ENCODE measurements at regions not wholly inside any gene's neighbourhood (a gene's known extent, or its start where the extent isn't known, plus 50 kb on each side); places are given as distances from the start of the nearest gene placed in this dataset.

- TF ChIP-seq ZNF607 (CRISPR knock-in tag; IDR thresholded peaks at IDR 0.05; ENCODE audit: borderline replicate concordance) (no peak), EED (CRISPR knock-in tag; IDR thresholded peaks at IDR 0.05) (no peak), ZNF839 (CRISPR knock-in tag; IDR thresholded peaks at IDR 0.05; ENCODE audit: borderline replicate concordance) (0 out of 2 replicates have a peak, but pooled peaks have one; percentile 47), ZSCAN29 (CRISPR knock-in tag; conservative IDR thresholded peaks at IDR 0.05) (no peak), HDAC2 (CRISPR knock-in tag; IDR thresholded peaks at IDR 0.05) (peak; percentile 75), PITX1 (CRISPR knock-in tag; IDR thresholded peaks at IDR 0.05) (peak; percentile 68), ZBTB46 (CRISPR knock-in tag; IDR thresholded peaks at IDR 0.05; ENCODE audit: borderline replicate concordance) (no peak), ZSCAN30 (CRISPR knock-in tag; IDR thresholded peaks at IDR 0.05) (no peak), THRA (CRISPR knock-in tag; IDR thresholded peaks at IDR 0.05; ENCODE audit: borderline replicate concordance) (peak; percentile 55; the same call in 1 of the 2 replicates), MEIS1 (CRISPR knock-in tag; IDR thresholded peaks at IDR 0.05; ENCODE audit: borderline replicate concordance) (0 out of 2 replicates have a peak, but pooled peaks have one; percentile 79), GPBP1L1 (CRISPR knock-in tag; IDR thresholded peaks at IDR 0.05) (no peak), SNAPC5 (CRISPR knock-in tag; IDR thresholded peaks at IDR 0.05; ENCODE audit: borderline replicate concordance) (no peak), NRL (CRISPR knock-in tag; IDR thresholded peaks at IDR 0.05; ENCODE audit: borderline replicate concordance) (0 out of 2 replicates have a peak, but pooled peaks have one; percentile 17), NFE2 (CRISPR knock-in tag; IDR thresholded peaks at IDR 0.05) (no peak), ZFP82 (CRISPR knock-in tag; IDR thresholded peaks at IDR 0.05; ENCODE audit: borderline replicate concordance) (no peak), SCMH1 (CRISPR knock-in tag; IDR thresholded peaks at IDR 0.05; ENCODE audit: borderline replicate concordance) (no peak)
- TF ChIP-seq, protein P1, sequence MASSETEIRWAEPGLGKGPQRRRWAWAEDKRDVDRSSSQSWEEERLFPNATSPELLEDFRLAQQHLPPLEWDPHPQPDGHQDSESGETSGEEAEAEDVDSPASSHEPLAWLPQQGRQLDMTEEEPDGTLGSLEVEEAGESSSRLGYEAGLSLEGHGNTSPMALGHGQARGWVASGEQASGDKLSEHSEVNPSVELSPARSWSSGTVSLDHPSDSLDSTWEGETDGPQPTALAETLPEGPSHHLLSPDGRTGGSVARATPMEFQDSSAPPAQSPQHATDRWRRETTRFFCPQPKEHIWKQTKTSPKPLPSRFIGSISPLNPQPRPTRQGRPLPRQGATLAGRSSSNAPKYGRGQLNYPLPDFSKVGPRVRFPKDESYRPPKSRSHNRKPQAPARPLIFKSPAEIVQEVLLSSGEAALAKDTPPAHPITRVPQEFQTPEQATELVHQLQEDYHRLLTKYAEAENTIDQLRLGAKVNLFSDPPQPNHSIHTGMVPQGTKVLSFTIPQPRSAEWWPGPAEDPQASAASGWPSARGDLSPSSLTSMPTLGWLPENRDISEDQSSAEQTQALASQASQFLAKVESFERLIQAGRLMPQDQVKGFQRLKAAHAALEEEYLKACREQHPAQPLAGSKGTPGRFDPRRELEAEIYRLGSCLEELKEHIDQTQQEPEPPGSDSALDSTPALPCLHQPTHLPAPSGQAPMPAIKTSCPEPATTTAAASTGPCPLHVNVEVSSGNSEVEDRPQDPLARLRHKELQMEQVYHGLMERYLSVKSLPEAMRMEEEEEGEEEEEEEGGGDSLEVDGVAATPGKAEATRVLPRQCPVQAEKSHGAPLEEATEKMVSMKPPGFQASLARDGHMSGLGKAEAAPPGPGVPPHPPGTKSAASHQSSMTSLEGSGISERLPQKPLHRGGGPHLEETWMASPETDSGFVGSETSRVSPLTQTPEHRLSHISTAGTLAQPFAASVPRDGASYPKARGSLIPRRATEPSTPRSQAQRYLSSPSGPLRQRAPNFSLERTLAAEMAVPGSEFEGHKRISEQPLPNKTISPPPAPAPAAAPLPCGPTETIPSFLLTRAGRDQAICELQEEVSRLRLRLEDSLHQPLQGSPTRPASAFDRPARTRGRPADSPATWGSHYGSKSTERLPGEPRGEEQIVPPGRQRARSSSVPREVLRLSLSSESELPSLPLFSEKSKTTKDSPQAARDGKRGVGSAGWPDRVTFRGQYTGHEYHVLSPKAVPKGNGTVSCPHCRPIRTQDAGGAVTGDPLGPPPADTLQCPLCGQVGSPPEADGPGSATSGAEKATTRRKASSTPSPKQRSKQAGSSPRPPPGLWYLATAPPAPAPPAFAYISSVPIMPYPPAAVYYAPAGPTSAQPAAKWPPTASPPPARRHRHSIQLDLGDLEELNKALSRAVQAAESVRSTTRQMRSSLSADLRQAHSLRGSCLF (CRISPR knock-in tag; IDR thresholded peaks at IDR 0.05; ENCODE audit: borderline replicate concordance): no peak
- TF ChIP-seq, protein P2, sequence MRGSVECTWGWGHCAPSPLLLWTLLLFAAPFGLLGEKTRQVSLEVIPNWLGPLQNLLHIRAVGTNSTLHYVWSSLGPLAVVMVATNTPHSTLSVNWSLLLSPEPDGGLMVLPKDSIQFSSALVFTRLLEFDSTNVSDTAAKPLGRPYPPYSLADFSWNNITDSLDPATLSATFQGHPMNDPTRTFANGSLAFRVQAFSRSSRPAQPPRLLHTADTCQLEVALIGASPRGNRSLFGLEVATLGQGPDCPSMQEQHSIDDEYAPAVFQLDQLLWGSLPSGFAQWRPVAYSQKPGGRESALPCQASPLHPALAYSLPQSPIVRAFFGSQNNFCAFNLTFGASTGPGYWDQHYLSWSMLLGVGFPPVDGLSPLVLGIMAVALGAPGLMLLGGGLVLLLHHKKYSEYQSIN (CRISPR knock-in tag; IDR thresholded peaks at IDR 0.05; ENCODE audit: borderline replicate concordance): no peak
These were observed 126.7 kb upstream of the PWP1 start (continued) for GRCh38 chr12:107558816-107559382.
